ENCODE measurements at regions not wholly inside any gene's neighbourhood (a gene's known extent, or its start where the extent isn't known, plus 50 kb on each side); places are given as distances from the start of the nearest gene placed in this dataset.

DNA sequence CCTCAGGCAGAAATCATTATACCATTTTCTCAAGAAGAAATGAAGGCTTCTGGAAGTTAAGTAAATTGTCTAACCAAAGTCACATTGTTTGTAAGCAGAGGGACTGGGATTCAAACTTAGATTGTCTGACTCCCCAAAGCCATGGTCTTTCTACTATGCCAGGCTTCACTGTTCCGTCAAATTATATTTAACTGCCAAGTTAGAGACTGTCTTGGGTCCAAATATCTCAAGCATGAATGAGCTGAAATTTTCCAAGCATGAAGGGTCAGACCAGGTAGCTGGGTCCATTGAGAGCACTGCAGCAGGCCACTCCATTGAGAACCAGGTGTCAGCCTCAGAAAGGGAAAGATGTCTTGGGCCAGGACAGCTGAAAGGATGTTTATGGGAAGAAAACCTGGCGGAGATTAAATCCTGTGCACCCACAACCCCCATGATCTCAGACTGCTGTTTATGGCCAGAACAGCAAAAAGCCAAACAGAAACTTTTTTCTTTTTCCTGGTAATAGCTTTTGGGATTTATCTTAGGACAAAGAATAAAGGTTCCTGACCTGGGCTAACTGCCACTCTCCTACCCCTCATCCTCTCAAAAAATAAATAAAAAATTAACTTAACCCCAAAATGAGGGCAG is 612.3 kb downstream of the INSC start:
- no peak for TF ChIP-seq CTCF (IDR thresholded peaks at IDR 0.05)
- TF ChIP-seq POLR2A (IDR thresholded peaks at IDR 0.05): no peak
